Brain microvascular endothelial cell (primary cell): ENCODE measurements at regions not wholly inside any gene's neighbourhood (a gene's known extent, or its start where the extent isn't known, plus 50 kb on each side); places are given as distances from the start of the nearest gene placed in this dataset.

Source experiments
- DNase-seq: peaks from one replicate; pipeline ENCODE4 v3.0.0-alpha.2; 2020
- H3K27ac ChIP-seq: fragments of 250-450 bp; sonication (Bioruptor Pico); 2 replicates; pipeline ENCODE4 v1.5.1; 2020; ENCODE audit warnings: mild to moderate bottlenecking, moderate library complexity
- H3K27me3 ChIP-seq: fragments of 250-450 bp; sonication (Bioruptor Pico); replicated peaks from 2 replicates; pipeline ENCODE4 v1.5.1; 2020; ENCODE audit warnings: mild to moderate bottlenecking
- H3K36me3 ChIP-seq: fragments of 250-450 bp; sonication (Bioruptor Pico); replicated peaks from 2 replicates; pipeline ENCODE4 v1.5.1; 2020; ENCODE audit warnings: mild to moderate bottlenecking
- H3K4me3 ChIP-seq: 2 replicates; pipeline ENCODE4 v1.5.1; 2011; ENCODE audit warnings: low read depth, mild to moderate bottlenecking, control low read depth, low read length, moderate library complexity
- in situ Hi-C: cut with HindIII; loops from 2 replicates; pipeline ENCODE4 v1.10.0; 2017; ENCODE audit warnings: low sequenced_read_pairs, low pct_ligation_motif_present
- TF ChIP-seq, protein P1 (sequence below): IDR thresholded peaks from 2 replicates; pipeline ENCODE4 v1.5.1; 2011; ENCODE audit warnings: low read depth, mild to moderate bottlenecking, moderate library complexity, low read length, control low read depth, inconsistent platforms; ENCODE audit errors: missing control alignments

DNA sequence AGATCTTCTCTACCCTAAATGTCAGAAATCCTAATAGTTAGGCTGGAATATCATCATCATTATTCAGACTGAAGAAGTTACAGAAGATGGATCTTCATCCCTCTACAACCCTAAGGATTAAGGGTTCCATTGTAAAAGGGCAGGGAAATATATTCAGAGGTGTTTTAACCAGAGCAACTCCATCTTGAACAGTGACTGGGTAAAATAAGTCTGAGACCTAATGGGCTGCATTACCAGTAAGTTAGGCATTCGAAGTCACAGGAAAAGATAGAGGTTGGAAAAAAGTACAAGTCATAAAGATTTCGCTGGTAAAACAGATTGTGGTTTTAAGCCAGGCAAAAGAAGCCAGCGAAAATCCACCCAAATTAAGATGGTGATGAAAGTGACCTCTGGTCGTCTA, 968.7 kb downstream of the CNTNAP5 start:
- in situ Hi-C loops, result no loop called here
- Histone ChIP-seq H3K36me3 (no peaks in the 10 kb centered on the region), H3K27me3 (no peaks in the 10 kb centered on the region), H3K27ac (no peak overlapping the region), H3K4me3 (no peak overlapping the region)
- TF ChIP-seq, protein P1, sequence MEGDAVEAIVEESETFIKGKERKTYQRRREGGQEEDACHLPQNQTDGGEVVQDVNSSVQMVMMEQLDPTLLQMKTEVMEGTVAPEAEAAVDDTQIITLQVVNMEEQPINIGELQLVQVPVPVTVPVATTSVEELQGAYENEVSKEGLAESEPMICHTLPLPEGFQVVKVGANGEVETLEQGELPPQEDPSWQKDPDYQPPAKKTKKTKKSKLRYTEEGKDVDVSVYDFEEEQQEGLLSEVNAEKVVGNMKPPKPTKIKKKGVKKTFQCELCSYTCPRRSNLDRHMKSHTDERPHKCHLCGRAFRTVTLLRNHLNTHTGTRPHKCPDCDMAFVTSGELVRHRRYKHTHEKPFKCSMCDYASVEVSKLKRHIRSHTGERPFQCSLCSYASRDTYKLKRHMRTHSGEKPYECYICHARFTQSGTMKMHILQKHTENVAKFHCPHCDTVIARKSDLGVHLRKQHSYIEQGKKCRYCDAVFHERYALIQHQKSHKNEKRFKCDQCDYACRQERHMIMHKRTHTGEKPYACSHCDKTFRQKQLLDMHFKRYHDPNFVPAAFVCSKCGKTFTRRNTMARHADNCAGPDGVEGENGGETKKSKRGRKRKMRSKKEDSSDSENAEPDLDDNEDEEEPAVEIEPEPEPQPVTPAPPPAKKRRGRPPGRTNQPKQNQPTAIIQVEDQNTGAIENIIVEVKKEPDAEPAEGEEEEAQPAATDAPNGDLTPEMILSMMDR, result no peak
- DNase-seq, result no peak

DNA sequence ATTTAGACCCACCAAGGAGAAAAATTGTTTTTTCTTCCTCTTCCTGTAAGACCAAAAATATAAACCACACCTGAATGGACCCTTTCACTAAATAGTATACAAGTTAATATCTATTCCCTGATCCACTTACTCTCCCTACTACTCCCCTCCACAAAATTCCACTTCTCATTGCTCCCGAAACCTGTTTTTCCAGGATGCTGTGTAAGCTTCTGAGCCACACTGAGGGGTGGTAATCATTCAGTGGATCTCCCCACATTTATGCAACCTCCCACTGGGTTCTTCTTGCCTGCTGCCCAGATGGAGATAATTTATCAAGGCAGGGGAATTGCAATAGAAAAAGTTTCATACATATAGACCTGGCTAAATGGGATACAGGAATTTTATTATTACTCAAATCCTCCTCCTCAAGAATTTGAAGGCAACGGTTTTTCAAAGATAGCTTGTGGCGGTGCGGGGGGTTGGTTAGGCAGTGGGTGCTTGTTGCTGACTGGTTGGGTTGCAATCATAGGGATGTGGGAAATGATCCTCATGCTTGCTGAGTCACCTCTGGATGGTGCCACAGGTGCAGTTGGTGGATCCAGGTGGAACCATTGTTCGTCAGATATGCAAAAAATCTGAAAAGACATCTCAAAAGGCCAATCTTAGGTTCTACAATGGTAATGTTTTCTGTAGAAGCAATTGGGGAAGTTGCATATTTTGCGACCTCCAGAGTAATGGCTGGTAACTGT, 970.3 kb downstream of the CNTNAP5 start:
- Histone ChIP-seq H3K27ac (no peak overlapping the region), H3K27me3 (no peaks in the 10 kb centered on the region), H3K36me3 (no peaks in the 10 kb centered on the region), H3K4me3 (no peak overlapping the region)
- TF ChIP-seq, protein P1, result no peak
- in situ Hi-C loops, result no loop called here
- DNase-seq, result no peak

DNA sequence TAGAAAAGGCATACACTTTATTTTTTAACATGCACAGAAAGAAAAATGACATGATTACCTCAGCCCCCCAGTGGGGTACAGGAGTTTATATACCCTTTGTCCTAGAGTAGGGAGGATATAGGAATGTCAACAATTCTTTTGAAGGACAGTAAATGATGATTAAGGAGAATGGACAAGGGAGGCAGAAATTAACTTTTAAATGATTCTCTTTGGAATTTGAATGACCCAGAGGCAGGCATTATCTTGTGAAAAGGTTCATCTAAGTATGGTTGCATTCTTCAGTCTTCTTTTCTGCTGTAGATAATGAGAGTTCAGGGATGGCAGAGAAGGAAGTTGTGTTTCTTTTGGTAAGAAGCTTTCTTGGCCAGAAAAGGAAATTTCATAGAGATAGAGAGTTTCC, 971.3 kb downstream of the CNTNAP5 start:
- H3K4me3 ChIP-seq, result no peak overlapping the region
- in situ Hi-C loops, result no loop called here

DNA sequence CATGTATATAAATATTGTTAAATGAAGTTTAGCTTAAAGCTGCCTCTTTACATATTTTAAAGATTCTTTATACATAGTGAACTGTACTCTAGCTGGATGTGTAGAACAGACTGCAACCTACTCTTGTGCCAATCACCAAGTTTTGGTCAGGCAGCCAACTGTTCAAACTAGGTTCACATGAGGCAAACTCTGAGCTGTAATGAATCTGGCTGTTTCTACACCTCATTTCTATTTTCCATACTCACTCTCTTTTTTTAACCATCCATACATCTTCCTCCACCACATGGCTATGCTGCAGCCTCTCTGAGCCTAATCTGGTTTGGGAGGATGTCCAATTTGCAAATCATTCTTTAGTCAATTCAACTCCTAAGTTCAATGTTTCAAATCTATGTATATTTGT, 974.8 kb downstream of the CNTNAP5 start:
- no peaks in the 10 kb centered on the region for H3K36me3 ChIP-seq
- no peak for DNase-seq
- no peak overlapping the region for H3K27ac ChIP-seq
- TF ChIP-seq, protein P1, result no peak
- in situ Hi-C loops, result no loop called here
- no peaks in the 10 kb centered on the region for H3K27me3 ChIP-seq
- H3K4me3 ChIP-seq, result no peak overlapping the region

More for the DNA sequence above, 971.3 kb downstream of the CNTNAP5 start:
- TF ChIP-seq, protein P1, result no peak
- no peak for DNase-seq
- no peaks in the 10 kb centered on the region for H3K36me3 ChIP-seq
- no peaks in the 10 kb centered on the region for H3K27me3 ChIP-seq
- H3K27ac ChIP-seq, result no peak overlapping the region

DNA sequence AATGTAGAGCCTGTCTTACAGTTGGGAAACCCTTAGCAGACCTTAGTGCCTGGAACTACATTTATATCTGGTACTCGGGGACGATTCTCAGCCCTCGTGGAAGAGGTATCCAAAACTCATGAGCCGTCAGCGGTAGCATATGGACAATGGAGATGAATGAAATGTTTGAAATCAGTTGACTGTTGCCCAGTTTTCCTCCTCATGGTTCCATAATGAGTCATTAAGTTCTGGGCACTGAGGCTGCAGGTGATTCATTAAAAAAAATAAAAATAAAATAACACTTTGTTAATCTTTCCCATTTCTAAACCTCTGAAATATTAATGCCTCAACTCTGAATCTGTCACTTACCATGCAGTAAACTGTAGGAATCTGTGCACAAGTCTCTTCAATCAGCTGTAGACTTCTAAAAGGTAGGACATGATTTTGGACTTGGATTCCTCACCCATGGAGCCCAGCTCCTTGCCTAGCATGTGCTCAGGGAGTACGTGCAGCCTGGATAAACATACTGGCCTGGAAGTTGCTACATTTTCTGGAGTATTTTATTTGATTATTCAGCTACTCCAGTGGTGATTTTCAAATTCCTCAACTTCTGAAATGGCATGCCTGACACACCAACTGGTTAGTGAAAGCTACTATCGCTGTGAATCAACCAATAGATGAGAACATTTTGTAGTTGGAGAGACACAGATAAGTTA, 979.2 kb downstream of the CNTNAP5 start:
- H3K27me3 ChIP-seq, result no peaks in the 10 kb centered on the region
- in situ Hi-C loops, result no loop called here
- TF ChIP-seq, protein P1, result no peak
- no peaks in the 10 kb centered on the region for H3K36me3 ChIP-seq
- no peak overlapping the region for H3K4me3 ChIP-seq
- H3K27ac ChIP-seq, result no peak overlapping the region
- DNase-seq, result no peak
